ENCODE measurements at regions not wholly inside any gene's neighbourhood (a gene's known extent, or its start where the extent isn't known, plus 50 kb on each side); places are given as distances from the start of the nearest gene placed in this dataset.
A peak's percentile ranks its signal among the peaks of the same experiment; 100 is the strongest.

GRCh38 chr18:30378097-30378496, 664.4 kb downstream of the DSC3 start:
- Histone ChIP-seq H3K27me3 (replicated peaks; ENCODE audit: insufficient read depth, low read depth, low read length, poor library complexity) (no peaks in the 10 kb centered on the region), H3K9me3 (ENCODE audit: low read depth, low read length, poor library complexity, severe bottlenecking) (peaks cover 5% of the 10 kb centered on the region), H3K27ac (ENCODE audit: low read depth, low read length, poor library complexity, severe bottlenecking) (no peak overlapping the region), H3K36me3 (ENCODE audit: insufficient read depth, low read length, poor library complexity, severe bottlenecking) (no peaks in the 10 kb centered on the region), H3K4me1 (ENCODE audit: insufficient read depth, low read length, poor library complexity, severe bottlenecking) (no peaks in the 10 kb centered on the region), H3K4me3 (ENCODE audit: low read depth, low read length, poor library complexity, severe bottlenecking) (no peak overlapping the region)
- BruUV-seq (replicated peaks), result no TSS peak
- ChIA-PET POLR2A (ENCODE audit: low non-redundant PET) (no interaction called here), CTCF (no interaction called here)
- intact Hi-C loops (cut with micrococcal nuclease; ENCODE audit: unreplicated experiment), result no loop called here
- TF ChIP-seq EZH2 (IDR thresholded peaks at IDR 0.05; ENCODE audit: borderline replicate concordance, low read depth, low read length, poor library complexity, severe bottlenecking) (no peak), CTCF (conservative IDR thresholded peaks at IDR 0.05; ENCODE audit: low read depth, low read length) (no peak)
- no peak for DNase-seq (ENCODE audit: low spot score)

- peak; percentile 33 for DNase-seq (ENCODE audit: low spot score)
- no TSS peak for BruUV-seq (replicated peaks)
- intact Hi-C loops (cut with micrococcal nuclease; ENCODE audit: unreplicated experiment), result no loop called here
- H3K4me1 ChIP-seq (ENCODE audit: insufficient read depth, low read length, poor library complexity, severe bottlenecking), result no peaks in the 10 kb centered on the region
- no peak overlapping the region for H3K4me3 ChIP-seq (ENCODE audit: low read depth, low read length, poor library complexity, severe bottlenecking)
- no peaks in the 10 kb centered on the region for H3K27me3 ChIP-seq (replicated peaks; ENCODE audit: insufficient read depth, low read depth, low read length, poor library complexity)
- no peak overlapping the region for H3K27ac ChIP-seq (ENCODE audit: low read depth, low read length, poor library complexity, severe bottlenecking)
- TF ChIP-seq EZH2 (IDR thresholded peaks at IDR 0.05; ENCODE audit: borderline replicate concordance, low read depth, low read length, poor library complexity, severe bottlenecking) (no peak), CTCF (conservative IDR thresholded peaks at IDR 0.05; ENCODE audit: low read depth, low read length) (peak; percentile 48)
- H3K9me3 ChIP-seq (ENCODE audit: low read depth, low read length, poor library complexity, severe bottlenecking), result peaks cover 5% of the 10 kb centered on the region
- ChIA-PET CTCF (no interaction called here), POLR2A (ENCODE audit: low non-redundant PET) (no interaction called here)
- H3K36me3 ChIP-seq (ENCODE audit: insufficient read depth, low read length, poor library complexity, severe bottlenecking), result no peaks in the 10 kb centered on the region
Measured at GRCh38 chr18:30376515-30376914, 666.0 kb downstream of the DSC3 start.

- no TSS peak for BruUV-seq (replicated peaks)
- intact Hi-C loops (cut with micrococcal nuclease; ENCODE audit: unreplicated experiment), result no loop called here
- TF ChIP-seq CTCF (conservative IDR thresholded peaks at IDR 0.05; ENCODE audit: low read depth, low read length) (no peak), EZH2 (IDR thresholded peaks at IDR 0.05; ENCODE audit: borderline replicate concordance, low read depth, low read length, poor library complexity, severe bottlenecking) (no peak)
- Histone ChIP-seq H3K4me3 (ENCODE audit: low read depth, low read length, poor library complexity, severe bottlenecking) (no peak overlapping the region), H3K27ac (ENCODE audit: low read depth, low read length, poor library complexity, severe bottlenecking) (no peak overlapping the region), H3K27me3 (replicated peaks; ENCODE audit: insufficient read depth, low read depth, low read length, poor library complexity) (no peaks in the 10 kb centered on the region), H3K9me3 (ENCODE audit: low read depth, low read length, poor library complexity, severe bottlenecking) (peaks cover 5% of the 10 kb centered on the region), H3K4me1 (ENCODE audit: insufficient read depth, low read length, poor library complexity, severe bottlenecking) (no peaks in the 10 kb centered on the region), H3K36me3 (ENCODE audit: insufficient read depth, low read length, poor library complexity, severe bottlenecking) (no peaks in the 10 kb centered on the region)
- ChIA-PET CTCF (no interaction called here), POLR2A (ENCODE audit: low non-redundant PET) (no interaction called here)
- no peak for DNase-seq (ENCODE audit: low spot score)
Measured at GRCh38 chr18:30361864-30362540, 680.5 kb downstream of the DSC3 start.

Measured in A673 (cell line).